A549 (cell line): ENCODE measurements at regions not wholly inside any gene's neighbourhood (a gene's known extent, or its start where the extent isn't known, plus 50 kb on each side); places are given as distances from the start of the nearest gene placed in this dataset.

Experiments
- ATAC-seq, 2 experiments: fragments of 200-7000 bp in 1 of 2; fragments of >200 bp in 1 of 2; cut with Nextera tagmentation in 1 of 2; cut with Tn5 transposase in 1 of 2; 3 replicates each; pipeline versions ENCODE4 v1.8.0 to v1.9.1; 2018 to 2020; ENCODE audit warnings: mild to moderate bottlenecking in 1 of 2, moderate library complexity in 1 of 2
- CTCF ChIA-PET: fragments of 300-600 bp; sonication (Branson Sonifier 250); formaldehyde crosslinking; extraction: SDS; loops from one replicate; lab custom pipeline; 2021; ENCODE audit warnings: antibody characterized with exemption, inconsistent platforms; lab: Yijun Ruan, JAX
- POLR2A ChIA-PET: fragments of 350-600 bp; formaldehyde crosslinking; extraction: SDS; loops from one replicate; lab custom pipeline; 2021; ENCODE audit warnings: antibody characterized with exemption, inconsistent platforms; lab: Yijun Ruan, JAX
- DNase-seq, 2 experiments: peaks; one replicate each; pipeline versions ENCODE4 v3.0.0 to v3.0.0-alpha.2; 2011 to 2016; ENCODE audit warnings: low read depth in 1 of 2, low spot score in 1 of 2
- FAIRE-seq: peaks from 2 replicates; lab custom pipeline; 2011; peaks lifted over from hg19 to GRCh38; lab: Jason Lieb, UNC
- H3K27ac ChIP-seq, 2 experiments: fragments of >200 bp; sonication (Bioruptor Twin); formaldehyde crosslinking; 3 replicates each; pipeline ENCODE4 v1.5.1; 2016 to 2017
- H3K4me1 ChIP-seq: fragments of >200 bp; sonication (Bioruptor Twin); formaldehyde crosslinking; 3 replicates; pipeline ENCODE4 v1.6.1; 2016
- H3K4me2 ChIP-seq: fragments of >200 bp; sonication (Bioruptor Twin); formaldehyde crosslinking; 3 replicates; pipeline ENCODE4 v1.6.1; 2016
- H3K4me3 ChIP-seq: fragments of >200 bp; sonication (Bioruptor Twin); formaldehyde crosslinking; 3 replicates; pipeline ENCODE4 v1.5.1; 2016
- H3K9me3 ChIP-seq: fragments of >200 bp; sonication (Bioruptor Twin); formaldehyde crosslinking; 3 replicates; pipeline ENCODE4 v1.6.1; 2016
- BCL3 ChIP-seq: fragments of >200 bp; sonication (Bioruptor Twin); formaldehyde crosslinking; IDR thresholded peaks from 3 replicates; pipeline ENCODE4 v1.6.1; 2016
- CBX8 ChIP-seq: fragments of 200-600 bp; sonication (generic); IDR thresholded peaks from 2 replicates; pipeline ENCODE4 v1.6.1; 2016
- FOSB ChIP-seq: fragments of 250-450 bp; sonication (Bioruptor Pico); IDR thresholded peaks from 2 replicates; pipeline ENCODE4 v1.5.0; 2020; ENCODE audit warnings: mild to moderate bottlenecking, moderate library complexity
- GATA3 ChIP-seq: IDR thresholded peaks from 2 replicates; pipeline ENCODE4 v1.6.1; 2012; ENCODE audit warnings: borderline replicate concordance
- HMGXB4 ChIP-seq: fragments of 250-450 bp; sonication (Bioruptor Pico); IDR thresholded peaks from 2 replicates; pipeline ENCODE4 v1.5.0; 2021; ENCODE audit warnings: mild to moderate bottlenecking, moderate library complexity, borderline replicate concordance
- HOXA7 ChIP-seq: fragments of 250-450 bp; sonication (Bioruptor Pico); IDR thresholded peaks from 2 replicates; pipeline ENCODE4 v1.5.0; 2020; ENCODE audit warnings: mild to moderate bottlenecking, moderate library complexity
- HOXB5 ChIP-seq: fragments of 250-450 bp; sonication (Bioruptor Pico); IDR thresholded peaks from 2 replicates; pipeline ENCODE4 v1.5.0; 2020; ENCODE audit warnings: mild to moderate bottlenecking, moderate library complexity
- JUNB ChIP-seq: fragments of >200 bp; sonication (Bioruptor Twin); formaldehyde crosslinking; IDR thresholded peaks from 2 replicates; pipeline ENCODE4 v1.6.1; 2016
- KDM5A ChIP-seq: fragments of 200-600 bp; sonication (generic); IDR thresholded peaks from 2 replicates; pipeline ENCODE4 v1.6.1; 2016; ENCODE audit warnings: antibody characterized with exemption, mild to moderate bottlenecking
- MAFK ChIP-seq: fragments of 450-650 bp; IDR thresholded peaks from 2 replicates; pipeline ENCODE4 v1.6.1; 2014; ENCODE audit not compliant: partially characterized antibody
- NPAS2 ChIP-seq: fragments of 250-450 bp; sonication (Bioruptor Pico); IDR thresholded peaks from 2 replicates; pipeline ENCODE4 v1.8.0; 2022; ENCODE audit warnings: mild to moderate bottlenecking, moderate library complexity, borderline replicate concordance
- NR3C1 ChIP-seq: fragments of >200 bp; sonication (Bioruptor Twin); formaldehyde crosslinking; IDR thresholded peaks from 3 replicates; pipeline ENCODE4 v1.6.1; 2017
- POLR2A ChIP-seq: IDR thresholded peaks from 2 replicates; pipeline ENCODE4 v1.6.1; 2012; ENCODE audit warnings: mild to moderate bottlenecking, low read length
- RFX5 ChIP-seq: fragments of 450-650 bp; IDR thresholded peaks from 2 replicates; pipeline ENCODE4 v1.7.1; 2014; ENCODE audit warnings: antibody characterized with exemption, mild to moderate bottlenecking, moderate library complexity
- SMC3 ChIP-seq: fragments of >200 bp; sonication (Bioruptor Twin); formaldehyde crosslinking; IDR thresholded peaks from 3 replicates; pipeline ENCODE4 v1.6.1; 2018; ENCODE audit warnings: inconsistent platforms
- TFCP2L1 ChIP-seq: fragments of 250-450 bp; sonication (Bioruptor Pico); IDR thresholded peaks from 2 replicates; pipeline ENCODE4 v1.5.0; 2021; ENCODE audit warnings: mild to moderate bottlenecking
- TP53 ChIP-seq: fragments of 250-450 bp; sonication (Bioruptor Pico); IDR thresholded peaks from 2 replicates; pipeline ENCODE4 v1.5.0; 2021; ENCODE audit warnings: mild to moderate bottlenecking, moderate library complexity
- USF2 ChIP-seq: fragments of 450-650 bp; IDR thresholded peaks from 2 replicates; pipeline ENCODE4 v1.6.1; 2014; ENCODE audit warnings: antibody characterized with exemption
- ZC3H11A ChIP-seq: fragments of 450-650 bp; IDR thresholded peaks from 2 replicates; pipeline ENCODE4 v1.6.1; 2014; ENCODE audit warnings: antibody characterized with exemption, mild to moderate bottlenecking
- ZNF302 ChIP-seq: fragments of 250-450 bp; sonication (Bioruptor Pico); IDR thresholded peaks from 2 replicates; pipeline ENCODE4 v1.9.0; 2021; ENCODE audit warnings: inconsistent platforms, mild to moderate bottlenecking, moderate library complexity
- ZSCAN20 ChIP-seq: fragments of 250-450 bp; sonication (Bioruptor Pico); IDR thresholded peaks from 2 replicates; pipeline ENCODE4 v1.8.0; 2022; ENCODE audit warnings: mild to moderate bottlenecking, moderate library complexity
- WGBS: methylation state at CpG from one replicate; pipeline ENCODE4 v1.1.6; 2017; ENCODE audit errors: missing lambda C conversion rate; 5-methylcytosine and 5-hydroxymethylcytosine counted together

- DNase-seq (no peak), ATAC-seq (no peak), FAIRE-seq (no peak)
- ChIA-PET CTCF (no interaction called here), POLR2A (no interaction called here)
- no peak overlapping the region for H3K27ac ChIP-seq
- H3K9me3 ChIP-seq: peaks cover 6% of the 10 kb centered on the region
- no peak overlapping the region for H3K4me3 ChIP-seq
- TF ChIP-seq ZSCAN20 (CRISPR knock-in tag) (no peak), USF2 (no peak), FOSB (CRISPR knock-in tag) (no peak), RFX5 (no peak), JUNB (no peak), HMGXB4 (CRISPR knock-in tag) (no peak), ZC3H11A (no peak), POLR2A (no peak), CBX8 (no peak)
- no peak overlapping the region for H3K4me2 ChIP-seq
- WGBS: 19% methylated on average over 1 of the region's 1 CpG
- no peaks in the 10 kb centered on the region for H3K4me1 ChIP-seq
These were observed 52.6 kb upstream of the ICA1 start for GRCh38 chr7:8314566-8314965.

GRCh38 chr7:8319115-8319514 lies 57.1 kb upstream of the ICA1 start:
- Histone ChIP-seq H3K4me3 (no peak overlapping the region), H3K4me1 (no peaks in the 10 kb centered on the region), H3K9me3 (peaks cover 10% of the 10 kb centered on the region), H3K4me2 (no peak overlapping the region), H3K27ac (no peak overlapping the region)
- no peak for DNase-seq
- 39% methylated on average over 1 of the region's 1 CpG for WGBS
- CTCF ChIA-PET: no interaction called here
- POLR2A ChIA-PET: no interaction called here
- no peak for ATAC-seq
- TF ChIP-seq HMGXB4 (CRISPR knock-in tag) (no peak), KDM5A (no peak), ZSCAN20 (CRISPR knock-in tag) (no peak), TFCP2L1 (CRISPR knock-in tag) (no peak), SMC3 (no peak), RFX5 (no peak), TP53 (CRISPR knock-in tag) (no peak), ZNF302 (CRISPR knock-in tag) (no peak), POLR2A (no peak)
- no peak for FAIRE-seq

GRCh38 chr7:8320174-8320573 lies 58.2 kb upstream of the ICA1 start:
- ATAC-seq: no peak
- FAIRE-seq: no peak
- Histone ChIP-seq H3K9me3 (peaks cover 10% of the 10 kb centered on the region), H3K4me3 (no peak overlapping the region), H3K27ac (no peak overlapping the region), H3K4me1 (no peaks in the 10 kb centered on the region), H3K4me2 (no peak overlapping the region)
- DNase-seq: no peak
- 33% methylated on average over 1 of the region's 1 CpG for WGBS
- no peak for TF ChIP-seq BCL3
- TF ChIP-seq USF2: no peak
- TF ChIP-seq GATA3: no peak
- no peak for TF ChIP-seq HOXB5
- TF ChIP-seq JUNB: no peak
- no peak for TF ChIP-seq NR3C1
- no peak for TF ChIP-seq MAFK
- TF ChIP-seq HOXA7 (CRISPR knock-in tag): no peak
- no peak for TF ChIP-seq NPAS2 (CRISPR knock-in tag)
- ChIA-PET POLR2A (no interaction called here), CTCF (no interaction called here)
